ENCODE measurements at regions not wholly inside any gene's neighbourhood (a gene's known extent, or its start where the extent isn't known, plus 50 kb on each side); places are given as distances from the start of the nearest gene placed in this dataset.

- Histone ChIP-seq H3K4me3 (ENCODE audit: low read depth, low read length) (no peak overlapping the region), H3K27me3 (ENCODE audit: insufficient read depth, low read length) (no peaks in the 10 kb centered on the region), H3K27ac (ENCODE audit: low read depth, low read length) (no peak overlapping the region), H3K36me3 (ENCODE audit: insufficient read depth, low read length) (no peaks in the 10 kb centered on the region), H3K4me1 (ENCODE audit: control insufficient read depth, insufficient read depth, low read length, unreplicated experiment) (no peaks in the 10 kb centered on the region), H2AFZ (ENCODE audit: low read length, unreplicated experiment) (no peak overlapping the region), H3K79me2 (ENCODE audit: control insufficient read depth, insufficient read depth, low read length, unreplicated experiment) (no peaks in the 10 kb centered on the region)
Measured at GRCh38 chr12:77362509-77363210, 297.3 kb upstream of the E2F7 start.

- no peaks in the 10 kb centered on the region for H3K27me3 ChIP-seq (ENCODE audit: insufficient read depth, low read length)
- no peaks in the 10 kb centered on the region for H3K79me2 ChIP-seq (ENCODE audit: control insufficient read depth, insufficient read depth, low read length, unreplicated experiment)
- H2AFZ ChIP-seq (ENCODE audit: low read length, unreplicated experiment) = no peak overlapping the region
- H3K36me3 ChIP-seq (ENCODE audit: insufficient read depth, low read length) = no peaks in the 10 kb centered on the region
- H3K4me1 ChIP-seq (ENCODE audit: control insufficient read depth, insufficient read depth, low read length, unreplicated experiment) = peaks cover 21% of the 10 kb centered on the region
- H3K27ac ChIP-seq (ENCODE audit: low read depth, low read length) = no peak overlapping the region
- no peak overlapping the region for H3K4me3 ChIP-seq (ENCODE audit: low read depth, low read length)
Measured at GRCh38 chr12:77357655-77358054, 292.3 kb upstream of the E2F7 start.

GRCh38 chr12:77354766-77355362, 289.5 kb upstream of the E2F7 start:
- Histone ChIP-seq H3K4me1 (ENCODE audit: control insufficient read depth, insufficient read depth, low read length, unreplicated experiment) (peaks cover 21% of the 10 kb centered on the region), H3K27me3 (ENCODE audit: insufficient read depth, low read length) (no peaks in the 10 kb centered on the region), H3K79me2 (ENCODE audit: control insufficient read depth, insufficient read depth, low read length, unreplicated experiment) (no peaks in the 10 kb centered on the region), H2AFZ (ENCODE audit: low read length, unreplicated experiment) (peak overlapping the region; percentile 43), H3K27ac (ENCODE audit: low read depth, low read length) (peak overlapping the region; percentile 10), H3K36me3 (ENCODE audit: insufficient read depth, low read length) (no peaks in the 10 kb centered on the region), H3K4me3 (ENCODE audit: low read depth, low read length) (peak overlapping the region; percentile 44)

- Histone ChIP-seq H2AFZ (ENCODE audit: low read length, unreplicated experiment) (no peak overlapping the region), H3K4me3 (ENCODE audit: low read depth, low read length) (no peak overlapping the region), H3K4me1 (ENCODE audit: control insufficient read depth, insufficient read depth, low read length, unreplicated experiment) (peaks cover 21% of the 10 kb centered on the region), H3K27me3 (ENCODE audit: insufficient read depth, low read length) (no peaks in the 10 kb centered on the region), H3K27ac (ENCODE audit: low read depth, low read length) (no peak overlapping the region), H3K79me2 (ENCODE audit: control insufficient read depth, insufficient read depth, low read length, unreplicated experiment) (no peaks in the 10 kb centered on the region), H3K36me3 (ENCODE audit: insufficient read depth, low read length) (no peaks in the 10 kb centered on the region)
Measured at GRCh38 chr12:77352946-77353345, 287.6 kb upstream of the E2F7 start.

GRCh38 chr12:77351860-77352259, 286.5 kb upstream of the E2F7 start:
- H3K27me3 ChIP-seq (ENCODE audit: insufficient read depth, low read length) = no peaks in the 10 kb centered on the region
- H3K4me3 ChIP-seq (ENCODE audit: low read depth, low read length) = no peak overlapping the region
- H3K36me3 ChIP-seq (ENCODE audit: insufficient read depth, low read length) = no peaks in the 10 kb centered on the region
- peaks cover 21% of the 10 kb centered on the region for H3K4me1 ChIP-seq (ENCODE audit: control insufficient read depth, insufficient read depth, low read length, unreplicated experiment)
- no peak overlapping the region for H2AFZ ChIP-seq (ENCODE audit: low read length, unreplicated experiment)
- H3K79me2 ChIP-seq (ENCODE audit: control insufficient read depth, insufficient read depth, low read length, unreplicated experiment) = no peaks in the 10 kb centered on the region
- H3K27ac ChIP-seq (ENCODE audit: low read depth, low read length) = no peak overlapping the region

GRCh38 chr12:77349689-77350370, 284.5 kb upstream of the E2F7 start:
- Histone ChIP-seq H2AFZ (ENCODE audit: low read length, unreplicated experiment) (no peak overlapping the region), H3K4me3 (ENCODE audit: low read depth, low read length) (no peak overlapping the region), H3K4me1 (ENCODE audit: control insufficient read depth, insufficient read depth, low read length, unreplicated experiment) (peaks cover 15% of the 10 kb centered on the region), H3K27me3 (ENCODE audit: insufficient read depth, low read length) (no peaks in the 10 kb centered on the region), H3K36me3 (ENCODE audit: insufficient read depth, low read length) (no peaks in the 10 kb centered on the region), H3K79me2 (ENCODE audit: control insufficient read depth, insufficient read depth, low read length, unreplicated experiment) (no peaks in the 10 kb centered on the region), H3K27ac (ENCODE audit: low read depth, low read length) (no peak overlapping the region)

GRCh38 chr12:77347017-77347416, 281.6 kb upstream of the E2F7 start:
- Histone ChIP-seq H3K4me1 (ENCODE audit: control insufficient read depth, insufficient read depth, low read length, unreplicated experiment) (peaks cover 17% of the 10 kb centered on the region), H3K36me3 (ENCODE audit: insufficient read depth, low read length) (no peaks in the 10 kb centered on the region), H2AFZ (ENCODE audit: low read length, unreplicated experiment) (no peak overlapping the region), H3K79me2 (ENCODE audit: control insufficient read depth, insufficient read depth, low read length, unreplicated experiment) (no peaks in the 10 kb centered on the region), H3K27me3 (ENCODE audit: insufficient read depth, low read length) (no peaks in the 10 kb centered on the region), H3K27ac (ENCODE audit: low read depth, low read length) (no peak overlapping the region), H3K4me3 (ENCODE audit: low read depth, low read length) (no peak overlapping the region)

GRCh38 chr12:77345336-77345735, 280.0 kb upstream of the E2F7 start:
- Histone ChIP-seq H3K27ac (ENCODE audit: low read depth, low read length) (no peak overlapping the region), H2AFZ (ENCODE audit: low read length, unreplicated experiment) (no peak overlapping the region), H3K79me2 (ENCODE audit: control insufficient read depth, insufficient read depth, low read length, unreplicated experiment) (no peaks in the 10 kb centered on the region)

GRCh38 chr12:77344651-77345050, 279.3 kb upstream of the E2F7 start:
- H3K79me2 ChIP-seq (ENCODE audit: control insufficient read depth, insufficient read depth, low read length, unreplicated experiment) = no peaks in the 10 kb centered on the region
- no peak overlapping the region for H3K4me3 ChIP-seq (ENCODE audit: low read depth, low read length)

More at GRCh38 chr12:77345336-77345735, 280.0 kb upstream of the E2F7 start:
- peaks cover 17% of the 10 kb centered on the region for H3K4me1 ChIP-seq (ENCODE audit: control insufficient read depth, insufficient read depth, low read length, unreplicated experiment)
- no peak overlapping the region for H3K4me3 ChIP-seq (ENCODE audit: low read depth, low read length)
- H3K27me3 ChIP-seq (ENCODE audit: insufficient read depth, low read length) = no peaks in the 10 kb centered on the region
- no peaks in the 10 kb centered on the region for H3K36me3 ChIP-seq (ENCODE audit: insufficient read depth, low read length)

GRCh38 chr12:77343291-77343690, 277.9 kb upstream of the E2F7 start:
- Histone ChIP-seq H3K27me3 (ENCODE audit: insufficient read depth, low read length) (no peaks in the 10 kb centered on the region), H2AFZ (ENCODE audit: low read length, unreplicated experiment) (no peak overlapping the region), H3K4me1 (ENCODE audit: control insufficient read depth, insufficient read depth, low read length, unreplicated experiment) (peaks cover 22% of the 10 kb centered on the region), H3K27ac (ENCODE audit: low read depth, low read length) (no peak overlapping the region), H3K79me2 (ENCODE audit: control insufficient read depth, insufficient read depth, low read length, unreplicated experiment) (no peaks in the 10 kb centered on the region), H3K36me3 (ENCODE audit: insufficient read depth, low read length) (no peaks in the 10 kb centered on the region), H3K4me3 (ENCODE audit: low read depth, low read length) (no peak overlapping the region)

More at GRCh38 chr12:77344651-77345050, 279.3 kb upstream of the E2F7 start:
- Histone ChIP-seq H3K36me3 (ENCODE audit: insufficient read depth, low read length) (no peaks in the 10 kb centered on the region), H2AFZ (ENCODE audit: low read length, unreplicated experiment) (no peak overlapping the region), H3K27ac (ENCODE audit: low read depth, low read length) (no peak overlapping the region), H3K4me1 (ENCODE audit: control insufficient read depth, insufficient read depth, low read length, unreplicated experiment) (peaks cover 21% of the 10 kb centered on the region), H3K27me3 (ENCODE audit: insufficient read depth, low read length) (no peaks in the 10 kb centered on the region)

- H3K36me3 ChIP-seq (ENCODE audit: insufficient read depth, low read length) = no peaks in the 10 kb centered on the region
- H3K79me2 ChIP-seq (ENCODE audit: control insufficient read depth, insufficient read depth, low read length, unreplicated experiment) = no peaks in the 10 kb centered on the region
- H3K4me3 ChIP-seq (ENCODE audit: low read depth, low read length) = no peak overlapping the region
- peaks cover 22% of the 10 kb centered on the region for H3K4me1 ChIP-seq (ENCODE audit: control insufficient read depth, insufficient read depth, low read length, unreplicated experiment)
- no peak overlapping the region for H3K27ac ChIP-seq (ENCODE audit: low read depth, low read length)
- no peak overlapping the region for H2AFZ ChIP-seq (ENCODE audit: low read length, unreplicated experiment)
- no peaks in the 10 kb centered on the region for H3K27me3 ChIP-seq (ENCODE audit: insufficient read depth, low read length)
Measured at GRCh38 chr12:77342253-77342652, 276.9 kb upstream of the E2F7 start.
